ENCODE measurements at regions not wholly inside any gene's neighbourhood (a gene's known extent, or its start where the extent isn't known, plus 50 kb on each side); places are given as distances from the start of the nearest gene placed in this dataset.

GRCh38 chr1:239436286-239436685, 49.9 kb downstream of the CHRM3 start:
- no peak for DNase-seq (ENCODE audit: low read depth)

DNA sequence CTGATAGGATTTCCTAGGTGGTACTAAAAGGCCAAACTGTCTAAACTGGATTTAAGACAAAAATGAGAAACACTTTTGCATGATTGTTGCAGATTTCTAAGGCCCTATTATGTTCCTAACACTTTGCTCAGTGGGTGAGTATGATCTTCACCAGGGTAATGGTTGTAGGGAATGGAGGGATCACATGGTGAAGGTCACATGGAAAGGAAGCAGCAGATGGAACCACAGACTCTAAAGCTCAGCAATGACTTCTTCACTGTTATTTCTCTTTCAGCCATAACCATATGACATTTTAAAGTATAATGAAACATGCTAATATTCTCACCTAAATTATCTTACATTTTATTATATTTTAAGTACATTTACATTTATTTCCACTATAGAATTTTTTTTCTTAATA, 51.5 kb downstream of the CHRM3 start:
- DNase-seq (ENCODE audit: low read depth): no peak

DNA sequence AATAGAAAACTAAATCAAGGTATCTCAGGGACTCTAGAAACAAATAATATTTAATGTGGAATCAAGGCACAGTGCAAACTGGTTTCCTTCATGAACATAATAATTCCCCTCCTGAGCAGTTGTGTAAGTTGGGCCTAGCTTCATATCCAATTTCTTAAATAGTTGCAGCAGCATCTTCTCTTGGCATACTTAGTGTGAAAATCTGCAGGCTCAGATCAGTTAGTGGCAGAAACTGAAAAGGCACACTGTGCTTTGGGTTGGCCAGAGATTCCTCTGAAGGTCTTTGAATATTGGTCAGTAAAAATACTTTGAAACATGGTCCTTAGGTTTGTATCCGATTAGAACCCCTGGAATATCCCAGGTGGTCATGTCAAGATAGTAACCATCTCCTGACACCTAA, 52.5 kb downstream of the CHRM3 start:
- no peak for DNase-seq (ENCODE audit: low read depth)

DNA sequence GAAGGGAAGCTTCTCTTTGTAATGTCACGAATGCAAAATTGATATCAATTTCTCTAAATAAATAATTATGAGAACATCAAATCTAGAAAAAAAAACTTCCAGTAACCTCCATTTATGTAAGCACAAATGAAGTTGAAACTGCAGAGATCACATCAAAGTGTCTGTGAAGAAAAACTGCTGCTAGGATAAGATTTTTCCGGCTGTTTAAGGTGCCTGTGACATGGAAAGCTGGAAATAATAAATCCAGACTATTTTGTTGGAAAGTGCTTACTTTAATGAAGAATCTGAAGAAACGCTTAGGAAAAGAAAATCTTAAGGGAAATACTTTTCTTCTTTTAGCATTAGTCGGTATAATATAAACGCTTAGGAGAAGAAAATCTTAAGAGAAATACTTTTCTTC, 57.0 kb downstream of the CHRM3 start:
- DNase-seq (ENCODE audit: low read depth): no peak

- no peak for DNase-seq (ENCODE audit: low read depth)
Observed at GRCh38 chr1:239446611-239447010, 60.2 kb downstream of the CHRM3 start.

DNA sequence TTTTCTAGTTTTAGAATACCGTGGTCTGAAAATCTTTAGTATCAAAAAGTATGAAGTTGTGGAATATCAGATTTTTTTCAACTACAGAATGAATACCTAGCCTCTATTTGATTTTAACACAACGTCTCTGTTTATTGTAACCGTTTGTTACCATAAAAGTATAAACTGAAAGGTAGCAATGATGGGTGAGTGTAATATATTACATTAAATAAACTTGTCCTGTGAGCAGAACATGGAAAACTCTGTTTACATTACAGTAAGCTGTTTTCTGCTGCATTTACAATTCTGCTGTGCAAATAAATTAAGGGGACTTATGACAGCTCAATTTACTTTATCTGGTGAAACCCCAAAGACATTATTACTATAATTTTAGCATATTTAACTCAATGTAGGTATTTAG, 62.5 kb downstream of the CHRM3 start:
- DNase-seq (ENCODE audit: low read depth): no peak

- DNase-seq (ENCODE audit: low read depth): no peak
Observed at GRCh38 chr1:239455743-239456142, 69.4 kb downstream of the CHRM3 start.

DNA sequence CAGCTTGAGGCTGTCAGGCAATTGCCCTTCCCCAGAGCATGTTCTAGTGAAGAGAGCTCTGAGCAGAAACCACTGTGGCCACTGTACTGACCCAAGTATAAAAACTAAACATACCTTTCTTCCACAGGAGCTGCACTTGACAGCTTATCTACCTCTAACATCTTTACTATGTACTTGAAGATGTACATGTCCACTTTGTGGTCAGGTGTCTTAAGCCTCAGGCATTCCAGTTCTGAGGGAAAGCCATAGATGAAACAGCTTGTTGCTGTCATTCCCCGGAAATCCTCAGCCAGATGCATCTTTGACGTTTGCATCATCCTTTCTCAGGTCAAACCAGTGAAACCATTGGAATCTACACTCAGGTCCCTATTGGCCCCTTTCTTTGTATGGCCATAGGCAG, 70.4 kb downstream of the CHRM3 start:
- peak; percentile 25 for DNase-seq (ENCODE audit: low read depth)

DNA sequence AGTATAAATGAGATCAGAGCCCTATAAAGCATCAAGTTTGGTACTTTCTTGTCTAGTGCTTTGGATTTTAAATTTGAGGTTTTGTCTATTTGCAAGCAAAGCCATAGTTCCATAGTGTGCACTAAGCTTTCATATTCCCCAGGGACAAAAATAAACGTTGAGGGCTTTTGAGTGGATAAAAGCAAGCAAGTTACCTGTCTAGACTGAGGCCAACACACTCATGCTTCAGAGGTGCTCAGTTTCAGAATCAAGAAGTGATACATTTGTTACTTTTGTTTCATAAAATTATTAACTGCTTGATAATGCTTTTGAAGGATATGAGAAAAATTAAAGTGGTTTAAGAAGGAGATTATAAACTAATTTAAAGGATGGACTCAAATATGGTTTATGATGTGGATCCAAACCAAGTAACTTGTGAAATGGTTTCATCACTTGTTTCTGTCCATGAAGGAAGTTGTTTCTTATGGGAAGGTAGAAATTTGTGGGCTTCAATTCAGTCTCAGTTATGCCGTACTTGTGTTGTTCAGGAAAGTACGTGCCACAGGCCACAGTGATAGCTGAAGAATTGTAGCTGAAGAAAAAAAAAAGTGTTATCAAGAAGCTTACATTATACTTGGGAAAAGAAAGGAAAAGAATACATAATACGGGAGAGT, 71.2 kb downstream of the CHRM3 start:
- DNase-seq (ENCODE audit: low read depth): no peak

GRCh38 chr1:239458144-239458500, 71.8 kb downstream of the CHRM3 start:
- DNase-seq (ENCODE audit: low read depth): no peak

GRCh38 chr1:239467730-239468129, 81.4 kb downstream of the CHRM3 start:
- DNase-seq (ENCODE audit: low read depth): no peak

DNA sequence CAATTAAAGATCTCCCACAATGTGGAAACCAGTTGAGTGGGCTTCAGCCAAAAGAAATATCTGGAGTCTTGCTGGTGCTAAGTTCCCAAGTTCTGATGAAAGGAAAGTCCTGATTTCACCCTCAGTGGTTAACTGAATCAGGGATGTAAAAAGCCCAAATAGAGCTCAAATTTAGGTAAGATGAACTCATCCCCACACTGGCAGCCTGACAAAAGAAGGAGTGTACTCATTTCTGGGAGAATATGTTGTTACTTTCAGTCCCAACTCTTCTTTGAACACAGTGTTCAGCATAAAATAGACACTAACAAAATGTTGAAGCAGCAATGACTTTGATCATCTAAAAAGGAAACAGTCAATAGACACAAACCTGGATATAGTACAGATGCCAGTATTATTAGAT, 91.7 kb downstream of the CHRM3 start:
- DNase-seq (ENCODE audit: low read depth): no peak

DNA sequence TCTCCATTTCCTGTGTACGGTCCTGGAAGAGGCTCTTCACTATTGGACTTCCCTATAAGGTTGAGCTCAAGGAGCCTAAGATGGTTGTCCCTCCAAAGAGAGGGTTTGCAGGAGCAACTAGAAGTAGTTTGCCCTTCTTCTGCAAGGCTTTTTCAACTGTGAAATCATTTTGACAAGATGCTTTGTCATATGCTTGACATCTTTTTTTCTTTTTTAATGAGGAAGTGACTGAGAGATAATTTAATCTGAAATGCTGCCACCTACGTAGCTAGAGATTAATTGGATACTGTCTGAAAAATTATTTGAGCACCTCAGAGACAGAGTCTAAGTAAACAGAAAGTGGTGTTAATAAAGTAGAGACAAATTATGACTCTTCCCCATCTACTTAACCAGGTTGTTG, 97.0 kb downstream of the CHRM3 start:
- DNase-seq (ENCODE audit: low read depth): no peak

DNA sequence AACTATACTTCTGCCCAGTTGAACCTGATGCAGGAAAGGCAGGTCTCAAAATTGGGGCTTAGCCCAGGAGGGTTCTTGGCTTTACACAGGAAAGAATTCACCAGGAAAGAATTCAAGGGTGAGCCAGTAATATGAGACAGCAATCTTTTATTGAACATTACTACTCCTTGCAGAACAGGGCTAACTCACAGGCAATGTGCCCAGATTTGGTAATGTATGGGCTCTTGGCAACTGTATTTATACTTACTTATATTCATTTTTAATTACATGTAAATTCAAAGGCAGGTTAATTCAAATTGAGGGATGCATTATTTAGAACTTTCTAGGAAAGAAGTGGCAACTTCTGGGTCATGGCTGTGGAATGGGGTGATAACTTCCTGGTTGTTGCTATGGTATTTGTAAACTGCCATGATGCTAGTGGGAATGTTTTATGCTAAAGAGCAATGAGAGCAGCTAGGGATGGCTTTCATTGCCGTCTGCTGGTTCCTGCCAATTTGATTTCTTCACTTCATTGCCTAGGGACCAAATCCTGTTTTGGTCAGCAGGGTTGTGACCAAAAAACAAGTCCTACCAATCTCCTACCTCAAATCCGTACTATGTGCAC, 107.5 kb downstream of the CHRM3 start:
- DNase-seq (ENCODE audit: low read depth): peak; percentile 29

DNA sequence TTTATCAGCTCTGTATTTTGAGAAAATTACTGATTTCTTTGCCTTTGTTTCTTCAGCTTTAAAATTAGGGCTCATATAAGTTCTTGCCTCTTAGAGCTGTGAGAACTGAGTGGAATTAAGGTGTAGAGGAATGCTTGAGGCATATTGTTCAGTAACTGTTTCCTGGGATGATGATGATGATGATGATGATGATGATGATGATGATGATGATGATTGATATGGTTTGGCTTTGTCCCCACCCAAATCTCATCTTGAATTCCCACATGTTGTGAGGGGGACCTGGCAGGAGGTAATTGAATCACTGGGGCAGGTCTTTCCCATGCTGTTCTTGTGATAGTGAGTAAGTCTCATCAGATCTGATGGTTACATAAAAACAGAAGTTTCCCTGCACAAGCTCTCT, 118.7 kb downstream of the CHRM3 start:
- DNase-seq (ENCODE audit: low read depth): no peak

- no peak for DNase-seq (ENCODE audit: low read depth)
Observed at GRCh38 chr1:239507826-239508225, 121.5 kb downstream of the CHRM3 start.

GRCh38 chr1:239511875-239512274, 125.5 kb downstream of the CHRM3 start:
- no peak for DNase-seq (ENCODE audit: low read depth)

GRCh38 chr1:239516579-239516978, 130.2 kb downstream of the CHRM3 start:
- DNase-seq (ENCODE audit: low read depth): no peak

GRCh38 chr1:239526391-239526790, 140.0 kb downstream of the CHRM3 start:
- no peak for DNase-seq (ENCODE audit: low read depth)

GRCh38 chr1:239527051-239527693, 140.8 kb downstream of the CHRM3 start:
- DNase-seq (ENCODE audit: low read depth): peak; percentile 26

DNA sequence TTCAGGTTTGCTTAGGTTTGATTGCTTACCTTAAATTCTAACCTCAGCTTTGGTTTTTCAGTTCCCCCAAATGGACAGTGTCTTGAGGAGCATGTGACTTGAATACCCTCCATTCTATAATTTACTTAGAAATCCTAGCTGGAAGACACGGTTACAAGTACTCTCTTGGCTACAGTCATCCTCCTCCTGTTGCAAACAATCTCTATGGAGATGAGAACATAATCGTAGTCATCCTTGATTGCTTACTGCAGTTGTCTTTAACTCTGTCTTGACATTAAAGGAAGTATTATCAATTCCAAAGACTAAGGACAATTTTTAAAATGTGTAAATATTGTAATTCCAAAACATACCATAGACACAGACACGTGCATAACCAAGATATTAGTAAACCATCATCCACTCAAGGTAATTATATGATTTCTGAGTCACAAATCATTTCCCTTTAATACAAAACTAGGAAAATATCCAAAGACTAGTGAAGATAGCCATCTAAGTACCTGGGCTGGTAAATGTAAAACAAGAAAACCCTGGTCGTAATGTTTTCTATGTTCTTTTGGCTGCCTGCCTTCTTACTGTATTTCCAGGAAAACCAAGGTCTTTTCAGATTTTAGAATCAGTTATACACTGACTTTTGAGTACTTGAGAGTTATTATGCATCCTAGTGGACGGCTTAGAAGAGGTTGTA, 149.9 kb downstream of the CHRM3 start:
- DNase-seq (ENCODE audit: low read depth): no peak

DNA sequence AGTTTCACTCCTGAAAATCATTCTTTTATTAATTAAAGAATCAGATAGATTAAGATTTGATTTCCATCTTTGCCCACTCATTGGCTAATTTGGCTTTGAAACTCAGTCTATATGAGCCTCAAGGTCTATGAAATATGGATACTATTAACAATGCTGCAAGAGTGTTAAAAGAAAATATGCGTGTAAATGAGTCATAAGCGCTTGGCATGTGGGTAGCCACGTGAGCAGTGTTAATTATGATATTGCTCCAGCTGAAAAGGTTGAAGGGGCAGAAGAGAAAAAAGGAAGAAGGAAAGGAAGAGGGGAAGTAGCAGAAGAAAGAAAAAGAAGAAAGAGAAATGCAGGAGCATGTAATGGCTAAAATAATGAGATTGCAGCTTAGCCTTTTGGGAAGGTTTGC, 151.4 kb downstream of the CHRM3 start:
- DNase-seq (ENCODE audit: low read depth): no peak

Measured in iris pigment epithelial cell (primary cell).